Liver (tissue), 8 donors: ENCODE measurements at regions not wholly inside any gene's neighbourhood (a gene's known extent, or its start where the extent isn't known, plus 50 kb on each side); places are given as distances from the start of the nearest gene placed in this dataset.

Experiments used
- DNase-seq: peaks from one replicate; pipeline ENCODE4 v3.0.0-alpha.2; 2017; ENCODE audit warnings: low spot score
- H3K27ac ChIP-seq, 2 donors: one replicate each; pipeline ENCODE4 v1.7.0; 2013; ENCODE audit warnings: inconsistent platforms in 2 of 2, low read length in 2 of 2, control low read depth in 1 of 2, low read depth in 1 of 2, mild to moderate bottlenecking in 1 of 2
- H3K27me3 ChIP-seq, 4 donors: one replicate each; pipeline versions ENCODE4 v1.6.1 to v1.7.0; 2013; ENCODE audit warnings: low read length in 3 of 4, inconsistent platforms in 1 of 4, mild to moderate bottlenecking in 1 of 4, moderate library complexity in 1 of 4; ENCODE audit not compliant: control insufficient read depth in 4 of 4, insufficient read depth in 4 of 4
- H3K36me3 ChIP-seq, 4 donors: one replicate each; pipeline versions ENCODE4 v1.6.1 to v1.7.0; 2013; ENCODE audit warnings: low read length in 3 of 4, mild to moderate bottlenecking in 3 of 4, low read depth in 1 of 4, moderate library complexity in 1 of 4; ENCODE audit not compliant: control insufficient read depth in 4 of 4, insufficient read depth in 3 of 4
- H3K4me1 ChIP-seq, 4 donors: one replicate each; pipeline versions ENCODE4 v1.6.1 to v1.7.0; 2013; ENCODE audit warnings: low read length in 3 of 4, mild to moderate bottlenecking in 3 of 4, moderate library complexity in 1 of 4; ENCODE audit not compliant: control insufficient read depth in 4 of 4, insufficient read depth in 4 of 4
- H3K4me3 ChIP-seq, 3 donors: one replicate each; pipeline versions ENCODE4 v1.6.1 to v1.7.0; 2013; ENCODE audit warnings: low read length in 3 of 3, control low read depth in 1 of 3, low read depth in 1 of 3, mild to moderate bottlenecking in 1 of 3
- H3K9ac ChIP-seq, 2 donors: one replicate each; pipeline ENCODE4 v1.7.0; 2013; ENCODE audit warnings: low read length in 2 of 2, mild to moderate bottlenecking in 2 of 2, moderate library complexity in 2 of 2, control low read depth in 1 of 2, low read depth in 1 of 2
- H3K9me3 ChIP-seq, 4 donors: one replicate each; pipeline versions ENCODE4 v1.6.1 to v1.7.0; 2013; ENCODE audit warnings: low read length in 3 of 4; ENCODE audit not compliant: control insufficient read depth in 4 of 4
- CTCF ChIP-seq: fragments of 150-350 bp; IDR thresholded peaks from 2 replicates; pipeline ENCODE4 v1.5.1; 2017; ENCODE audit warnings: improper control_type of control experiment, low read depth, low read length; ENCODE audit not compliant: missing input control
- EGR1 ChIP-seq, 2 donors: IDR thresholded peaks; 2 replicates each; pipeline ENCODE4 v1.6.1; 2016 to 2018; ENCODE audit warnings: antibody characterized with exemption in 2 of 2, low read depth in 2 of 2
- FOXA2 ChIP-seq: IDR thresholded peaks from 2 replicates; pipeline ENCODE4 v1.6.1; 2016; ENCODE audit warnings: antibody characterized with exemption
- GABPA ChIP-seq, 2 donors: IDR thresholded peaks in 1 of 2; conservative IDR thresholded peaks in 1 of 2; 2 replicates each; pipeline ENCODE4 v1.6.1; 2016; ENCODE audit warnings: antibody characterized with exemption in 2 of 2, mild to moderate bottlenecking in 1 of 2, moderate library complexity in 1 of 2
- HNF4A ChIP-seq, 2 donors: conservative IDR thresholded peaks; 2 replicates each; pipeline ENCODE4 v1.6.1; 2016; ENCODE audit warnings: antibody characterized with exemption in 2 of 2, mild to moderate bottlenecking in 2 of 2
- HNF4G ChIP-seq: IDR thresholded peaks from 2 replicates; pipeline ENCODE4 v1.6.1; 2016; ENCODE audit warnings: antibody characterized with exemption
- JUND ChIP-seq, 2 donors: IDR thresholded peaks; 2 replicates each; pipeline ENCODE4 v1.6.1; 2016; ENCODE audit warnings: antibody characterized with exemption in 2 of 2
- MAX ChIP-seq: IDR thresholded peaks from 2 replicates; pipeline ENCODE4 v1.6.1; 2016; ENCODE audit warnings: antibody characterized with exemption
- NR2F2 ChIP-seq: IDR thresholded peaks from 2 replicates; pipeline ENCODE4 v1.6.1; 2016; ENCODE audit warnings: antibody characterized with exemption
- RAD21 ChIP-seq, 2 donors: IDR thresholded peaks; 2 replicates each; pipeline ENCODE4 v1.6.1; 2016; ENCODE audit warnings: antibody characterized with exemption in 2 of 2, mild to moderate bottlenecking in 2 of 2
- REST ChIP-seq: IDR thresholded peaks from 2 replicates; pipeline ENCODE4 v1.6.1; 2016; ENCODE audit warnings: antibody characterized with exemption, mild to moderate bottlenecking
- RXRA ChIP-seq, 2 donors: IDR thresholded peaks; 2 replicates each; pipeline ENCODE4 v1.6.1; 2017 to 2018; ENCODE audit warnings: antibody characterized with exemption in 2 of 2, mild to moderate bottlenecking in 1 of 2
- SP1 ChIP-seq: IDR thresholded peaks from 2 replicates; pipeline ENCODE4 v1.6.1; 2018; ENCODE audit warnings: antibody characterized with exemption, mild to moderate bottlenecking
- YY1 ChIP-seq: IDR thresholded peaks from 2 replicates; pipeline ENCODE4 v1.6.1; 2016; ENCODE audit warnings: antibody characterized with exemption, mild to moderate bottlenecking
- WGBS: extraction: QIAGEN DNeasy Blood & Tissue Kit; methylation state at CpG from one replicate; pipeline ENCODE4 v1.1.7; 2013; 5-methylcytosine and 5-hydroxymethylcytosine counted together
- TF ChIP-seq, protein P1 (sequence below): IDR thresholded peaks from 2 replicates; pipeline ENCODE4 v1.6.1; 2016; ENCODE audit warnings: antibody characterized with exemption
- donor health status: healthy.
- donor health status: healthy.
- donor health status: healthy.
- donor health status: healthy.
- donor health status: healthy.

DNA sequence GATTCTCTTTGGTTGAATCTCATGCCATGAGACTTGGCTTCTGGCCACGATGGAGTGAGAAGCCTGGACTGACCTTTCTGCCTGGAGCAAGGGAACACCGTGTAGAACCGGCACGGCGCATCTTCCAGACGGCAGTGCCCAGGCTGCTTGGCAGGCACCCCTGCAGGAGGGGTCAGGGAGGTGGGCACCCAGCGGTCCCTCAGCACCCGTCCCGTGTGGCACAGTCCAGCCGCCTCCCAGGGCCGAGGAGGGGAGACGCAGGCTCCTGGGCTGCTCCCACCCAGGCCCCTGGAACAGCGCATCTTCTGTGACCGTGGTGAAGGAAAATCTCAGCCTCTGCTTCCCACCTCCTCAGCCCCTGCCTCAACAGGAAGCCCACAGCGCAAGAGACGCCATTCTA lies 95.7 kb downstream of the CMPK2 start:
- Histone ChIP-seq H3K4me3 (no peak overlapping the region), H3K36me3 (no peaks in the 10 kb centered on the region), H3K27ac (no peak overlapping the region), H3K4me1 (peaks cover 0 to 6% (median 3%) of the 10 kb centered on the region in 4 donors), H3K27me3 (peaks cover 0 to 12% (median 7%) of the 10 kb centered on the region in 4 donors), H3K9me3 (no peaks in the 10 kb centered on the region), H3K9ac (no peak overlapping the region)
- 79% methylated on average over 16 of the region's 16 CpGs for WGBS
- TF ChIP-seq HNF4A (conservative IDR thresholded peaks at IDR 0.05): no peak
- no peak for TF ChIP-seq RXRA (IDR thresholded peaks at IDR 0.05)
- no peak for TF ChIP-seq SP1
- no peak for TF ChIP-seq FOXA2
- TF ChIP-seq EGR1 (IDR thresholded peaks at IDR 0.05; ENCODE audit: low read depth in 2 of 2): no peak
- TF ChIP-seq MAX: no peak
- TF ChIP-seq RAD21 (IDR thresholded peaks at IDR 0.05): no peak
- TF ChIP-seq REST: no peak
- no peak for TF ChIP-seq JUND (IDR thresholded peaks at IDR 0.05)
- TF ChIP-seq CTCF: no peak
- no peak for TF ChIP-seq YY1
- no peak for TF ChIP-seq NR2F2
- DNase-seq: no peak

GRCh38 chr2:6771634-6772611 lies 93.8 kb downstream of the CMPK2 start:
- Histone ChIP-seq H3K9ac (no peak overlapping the region), H3K9me3 (no peaks in the 10 kb centered on the region), H3K27ac (no peak overlapping the region), H3K4me3 (no peak overlapping the region), H3K36me3 (no peaks in the 10 kb centered on the region), H3K27me3 (peaks cover 0 to 12% (median 7%) of the 10 kb centered on the region in 4 donors), H3K4me1 (peaks cover 0 to 6% (median 3%) of the 10 kb centered on the region in 4 donors)
- WGBS: 60% methylated on average over 19 of the region's 19 CpGs
- TF ChIP-seq GABPA (IDR thresholded peaks at IDR 0.05 in 1 of 2, conservative IDR thresholded peaks at IDR 0.05 in 1 of 2): no peak
- TF ChIP-seq, protein P1, sequence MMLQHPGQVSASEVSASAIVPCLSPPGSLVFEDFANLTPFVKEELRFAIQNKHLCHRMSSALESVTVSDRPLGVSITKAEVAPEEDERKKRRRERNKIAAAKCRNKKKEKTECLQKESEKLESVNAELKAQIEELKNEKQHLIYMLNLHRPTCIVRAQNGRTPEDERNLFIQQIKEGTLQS: no peak
- TF ChIP-seq SP1: no peak
- no peak for TF ChIP-seq EGR1 (IDR thresholded peaks at IDR 0.05; ENCODE audit: low read depth in 2 of 2)
- no peak for TF ChIP-seq HNF4G
- DNase-seq: no peak
